ENCODE measurements at regions not wholly inside any gene's neighbourhood (a gene's known extent, or its start where the extent isn't known, plus 50 kb on each side); places are given as distances from the start of the nearest gene placed in this dataset.

DNA sequence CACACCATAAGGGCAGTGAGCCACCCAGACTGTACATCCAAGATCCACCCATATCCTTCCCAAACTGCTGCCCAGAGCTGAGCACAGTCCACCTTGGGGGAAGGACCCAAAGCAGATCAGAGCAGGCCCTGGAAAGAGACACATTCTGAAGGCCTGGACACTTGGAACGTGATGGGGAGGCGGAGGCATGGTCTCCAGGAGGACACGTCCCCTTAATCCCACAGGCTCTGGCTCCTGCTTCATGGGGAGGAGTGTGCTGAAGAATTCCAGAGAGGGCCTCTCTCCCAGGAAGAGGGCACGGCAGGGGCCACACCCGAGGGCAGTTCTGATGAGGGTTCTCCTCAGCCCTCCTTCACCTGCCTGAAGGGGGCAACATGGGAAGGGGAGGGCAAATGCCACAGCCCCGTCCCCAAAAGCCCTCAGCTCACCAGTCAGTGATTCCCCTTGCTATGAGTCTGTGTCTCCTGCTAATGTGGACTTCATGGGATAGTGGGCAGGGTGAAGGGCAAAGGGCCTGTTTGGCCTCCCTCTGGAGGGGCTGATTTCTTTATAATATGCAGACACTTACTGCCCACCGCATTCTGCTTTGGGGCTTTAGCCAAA, 276.8 kb downstream of the ENC1 start:
- Mint-ChIP-seq H3K9me3 (peaks cover 0 to 6% of the 10 kb centered on the region in 2 donors), H3K27ac (no peak overlapping the region), H3K4me3 (no peak overlapping the region), H3K4me1 (peaks cover 6 to 12% of the 10 kb centered on the region in 2 donors), H3K36me3 (peaks cover 0 to 2% of the 10 kb centered on the region in 2 donors), H3K27me3 (peaks cover 12 to 20% of the 10 kb centered on the region in 2 donors)
- DNase-seq (no peak), ATAC-seq (replicated peaks) (no peak)

- no peak for DNase-seq
- no peak for ATAC-seq (replicated peaks)
- Mint-ChIP-seq H3K4me3 (no peak overlapping the region), H3K9me3 (peaks cover 0 to 6% of the 10 kb centered on the region in 2 donors), H3K27ac (no peak overlapping the region), H3K36me3 (peaks cover 0 to 2% of the 10 kb centered on the region in 2 donors), H3K27me3 (peaks cover 8 to 20% of the 10 kb centered on the region in 2 donors), H3K4me1 (peaks cover 6 to 12% of the 10 kb centered on the region in 2 donors)
Observed at GRCh38 chr5:74361406-74362358, 278.8 kb downstream of the ENC1 start.

DNA sequence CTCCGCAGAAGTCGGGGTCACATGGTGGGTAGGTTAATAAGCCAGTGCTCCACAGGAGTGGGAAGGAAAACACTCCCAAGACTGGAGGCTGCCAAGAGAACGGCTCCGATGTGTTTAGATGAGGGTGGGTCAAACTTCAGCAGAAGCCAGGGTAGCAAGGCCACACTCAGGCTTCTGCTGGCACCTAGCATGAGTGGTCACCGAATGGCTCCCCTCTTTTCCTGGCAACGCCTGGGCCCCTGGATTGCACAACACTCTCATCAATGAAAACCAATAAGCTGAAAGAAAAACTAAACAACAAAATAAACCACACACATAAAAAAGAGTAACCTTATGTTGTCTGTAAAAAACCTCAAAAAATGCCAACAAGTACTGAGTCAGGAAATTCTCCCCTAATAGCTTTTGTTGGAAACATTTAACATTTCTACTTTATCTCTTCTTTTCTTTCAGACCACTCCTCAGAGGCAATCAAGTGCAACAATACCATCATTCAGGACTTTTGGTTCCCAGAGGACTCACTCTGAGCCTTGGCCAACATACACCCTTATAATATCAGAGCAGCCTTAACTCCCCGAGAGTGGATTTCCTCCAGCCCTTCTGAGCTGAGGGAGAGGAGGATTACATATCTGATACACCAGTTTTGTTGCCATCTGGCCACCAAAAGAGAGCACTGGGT, 279.9 kb downstream of the ENC1 start:
- ATAC-seq (replicated peaks) (no peak), DNase-seq (no peak)
- peaks cover 4 to 11% of the 10 kb centered on the region in 2 donors for H3K27me3 Mint-ChIP-seq
- peaks cover 0 to 1% of the 10 kb centered on the region in 2 donors for H3K9me3 Mint-ChIP-seq
- H3K4me3 Mint-ChIP-seq, result no peak overlapping the region
- H3K4me1 Mint-ChIP-seq, result peaks cover 6 to 12% of the 10 kb centered on the region in 2 donors
- H3K36me3 Mint-ChIP-seq, result peaks cover 0 to 2% of the 10 kb centered on the region in 2 donors
- H3K27ac Mint-ChIP-seq, result no peak overlapping the region

- no peaks in the 10 kb centered on the region for H3K27me3 Mint-ChIP-seq
- no peak overlapping the region for H3K27ac Mint-ChIP-seq
- peaks cover 3 to 4% of the 10 kb centered on the region in 2 donors for H3K4me1 Mint-ChIP-seq
- H3K36me3 Mint-ChIP-seq, result no peaks in the 10 kb centered on the region
- no peaks in the 10 kb centered on the region for H3K9me3 Mint-ChIP-seq
- DNase-seq (no peak), ATAC-seq (replicated peaks) (no peak)
- H3K4me3 Mint-ChIP-seq, result no peak overlapping the region
Observed at GRCh38 chr5:74357827-74358226, 282.7 kb downstream of the ENC1 start.

DNA sequence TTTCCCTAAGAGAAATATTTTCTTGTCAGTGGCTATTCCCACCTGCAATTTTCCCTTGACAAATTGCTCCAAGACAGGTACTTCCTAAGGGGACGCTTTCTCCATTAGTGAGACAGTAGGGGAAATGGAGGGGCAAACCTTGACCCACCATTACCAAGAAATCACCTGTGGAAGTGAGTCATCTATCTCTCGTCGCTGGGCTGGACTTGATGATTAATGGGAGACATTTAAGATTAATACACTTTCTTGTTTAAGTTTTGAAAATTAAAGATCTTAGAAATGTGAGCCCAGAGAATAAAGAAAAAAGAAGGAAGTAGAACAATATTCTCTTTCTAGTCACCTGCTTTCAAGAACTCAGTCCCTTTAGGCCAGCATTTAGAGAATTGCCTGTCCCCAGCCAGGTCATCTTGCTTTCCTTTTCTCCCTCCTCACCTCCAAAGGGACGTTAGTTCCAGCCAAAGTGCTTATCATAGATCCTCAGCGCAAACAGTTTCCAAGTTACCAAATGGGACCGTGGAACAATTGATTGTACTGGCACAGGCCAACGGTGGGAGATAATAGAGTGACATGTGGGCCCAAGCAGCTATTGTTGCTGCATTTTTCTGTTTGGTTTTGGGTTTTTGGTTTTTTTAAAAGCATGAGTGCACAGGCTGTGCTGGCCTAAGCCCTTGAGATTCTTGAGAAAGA, 284.4 kb downstream of the ENC1 start:
- Mint-ChIP-seq H3K4me1 (no peaks in the 10 kb centered on the region), H3K4me3 (no peak overlapping the region), H3K27me3 (peaks cover under 1% of the 10 kb centered on the region in 2 donors), H3K36me3 (no peaks in the 10 kb centered on the region), H3K9me3 (no peaks in the 10 kb centered on the region), H3K27ac (no peak overlapping the region)
- ATAC-seq (replicated peaks) (no peak), DNase-seq (no peak)

DNA sequence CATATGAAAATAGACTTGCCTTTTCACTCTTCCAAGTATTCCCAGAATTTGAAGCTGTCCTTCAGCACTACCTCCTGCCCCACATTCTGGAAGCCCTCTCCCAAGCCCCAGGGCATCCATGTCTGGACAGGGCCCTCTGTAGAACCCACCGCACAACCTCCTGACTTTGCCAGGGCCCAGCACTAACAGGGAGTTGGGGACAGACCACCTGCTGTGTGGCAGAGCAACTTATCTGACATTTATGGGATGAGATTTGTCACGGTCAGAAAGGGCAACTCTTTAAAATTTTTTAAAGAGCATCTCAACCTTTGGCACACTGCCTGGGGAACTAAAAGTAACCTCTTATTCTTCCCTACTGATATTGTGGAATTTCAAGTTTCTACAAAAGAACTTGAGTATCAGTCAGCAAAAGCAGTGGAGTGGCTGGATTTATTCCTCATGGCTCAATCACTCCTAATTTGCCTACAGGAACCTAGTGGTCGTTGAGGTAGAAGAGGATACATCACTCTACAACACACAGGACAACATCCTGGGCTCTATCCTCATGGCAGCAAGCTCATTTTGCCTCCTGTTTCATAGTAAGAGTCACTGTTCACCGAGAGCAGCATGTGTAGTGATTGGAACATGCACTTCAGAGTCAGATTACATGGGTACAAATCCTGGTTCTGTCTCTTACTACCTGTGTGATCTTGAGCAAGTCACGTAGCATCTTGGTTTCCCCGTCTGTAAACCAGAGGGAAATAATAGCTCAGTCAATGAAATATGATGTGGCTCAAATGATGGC, 285.3 kb downstream of the ENC1 start:
- no peaks in the 10 kb centered on the region for H3K9me3 Mint-ChIP-seq
- H3K27me3 Mint-ChIP-seq, result peaks cover 5 to 10% of the 10 kb centered on the region in 2 donors
- DNase-seq, result no peak
- H3K4me3 Mint-ChIP-seq, result no peak overlapping the region
- H3K27ac Mint-ChIP-seq, result peak overlapping the region; percentile 14
- no peaks in the 10 kb centered on the region for H3K4me1 Mint-ChIP-seq
- ATAC-seq (replicated peaks), result no peak
- no peaks in the 10 kb centered on the region for H3K36me3 Mint-ChIP-seq

GRCh38 chr5:74352256-74352655, 288.3 kb downstream of the ENC1 start:
- H3K4me1 Mint-ChIP-seq, result no peaks in the 10 kb centered on the region
- DNase-seq (no peak), ATAC-seq (replicated peaks) (no peak)
- H3K36me3 Mint-ChIP-seq, result no peaks in the 10 kb centered on the region
- no peak overlapping the region for H3K4me3 Mint-ChIP-seq
- peaks cover 14 to 19% of the 10 kb centered on the region in 2 donors for H3K27me3 Mint-ChIP-seq
- peaks cover 0 to 1% of the 10 kb centered on the region in 2 donors for H3K9me3 Mint-ChIP-seq
- no peak overlapping the region for H3K27ac Mint-ChIP-seq

DNA sequence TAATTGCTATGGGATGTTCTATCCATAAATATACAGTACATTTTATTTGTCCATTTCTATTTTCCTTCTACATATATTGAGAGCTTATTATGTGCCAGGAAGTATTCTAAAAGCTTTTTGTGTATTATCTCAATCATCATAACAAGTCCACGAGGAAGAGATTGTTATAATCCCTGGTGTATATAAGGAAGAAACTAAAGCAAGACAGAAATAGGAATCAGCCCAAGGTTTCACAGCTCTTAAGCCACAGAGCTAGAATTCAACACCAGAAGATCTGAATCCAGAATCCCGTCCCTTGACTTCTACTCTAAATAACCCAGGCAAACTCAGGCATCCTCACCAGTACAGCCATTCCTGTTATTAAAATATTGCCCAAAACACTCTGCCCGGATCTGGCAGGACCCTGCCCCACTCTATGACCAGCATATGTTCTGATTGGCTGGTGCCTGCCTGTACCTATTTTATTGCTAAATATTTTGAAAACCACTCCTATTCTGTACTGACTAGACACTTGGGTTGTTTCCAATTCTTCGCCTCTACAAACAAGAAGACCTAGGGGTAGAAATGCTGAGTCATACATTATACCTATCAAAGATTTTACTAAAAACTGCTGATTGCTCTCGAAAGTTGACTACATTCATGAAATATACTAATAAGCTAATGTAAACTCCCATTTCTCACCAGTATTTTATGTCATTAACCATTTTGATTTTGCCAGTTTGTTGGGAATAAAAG, 297.4 kb downstream of the ENC1 start:
- Mint-ChIP-seq H3K27me3 (peaks cover 4 to 17% of the 10 kb centered on the region in 2 donors), H3K4me3 (no peak overlapping the region), H3K4me1 (no peaks in the 10 kb centered on the region), H3K36me3 (no peaks in the 10 kb centered on the region), H3K27ac (no peak overlapping the region), H3K9me3 (peaks cover 0 to 8% of the 10 kb centered on the region in 2 donors)
- ATAC-seq (replicated peaks) (no peak), DNase-seq (no peak)

DNA sequence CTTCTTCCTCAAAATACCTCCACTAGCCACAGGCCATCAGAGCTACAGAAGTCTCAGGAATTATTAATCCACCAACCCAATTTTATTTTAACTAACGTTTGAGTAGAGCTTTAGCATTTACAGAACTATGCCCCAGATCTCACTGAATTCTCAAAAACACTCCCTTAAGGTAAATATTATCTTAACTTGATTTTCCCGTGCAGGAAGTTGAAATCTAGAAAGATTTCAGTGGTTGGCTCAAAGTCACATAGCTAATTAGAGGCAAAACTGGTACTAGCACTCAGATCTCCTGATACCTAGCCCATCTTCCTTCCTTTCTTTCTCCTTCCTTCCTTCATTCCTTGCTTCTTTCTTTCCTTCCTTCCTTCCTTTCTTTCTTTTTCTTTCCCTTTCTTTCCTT, 298.3 kb downstream of the ENC1 start:
- peaks cover 0 to 17% of the 10 kb centered on the region in 2 donors for H3K27me3 Mint-ChIP-seq
- peaks cover 0 to 8% of the 10 kb centered on the region in 2 donors for H3K9me3 Mint-ChIP-seq
- DNase-seq (no peak), ATAC-seq (replicated peaks) (no peak)
- H3K36me3 Mint-ChIP-seq, result no peaks in the 10 kb centered on the region
- H3K4me1 Mint-ChIP-seq, result no peaks in the 10 kb centered on the region
- no peak overlapping the region for H3K4me3 Mint-ChIP-seq
- no peak overlapping the region for H3K27ac Mint-ChIP-seq

DNA sequence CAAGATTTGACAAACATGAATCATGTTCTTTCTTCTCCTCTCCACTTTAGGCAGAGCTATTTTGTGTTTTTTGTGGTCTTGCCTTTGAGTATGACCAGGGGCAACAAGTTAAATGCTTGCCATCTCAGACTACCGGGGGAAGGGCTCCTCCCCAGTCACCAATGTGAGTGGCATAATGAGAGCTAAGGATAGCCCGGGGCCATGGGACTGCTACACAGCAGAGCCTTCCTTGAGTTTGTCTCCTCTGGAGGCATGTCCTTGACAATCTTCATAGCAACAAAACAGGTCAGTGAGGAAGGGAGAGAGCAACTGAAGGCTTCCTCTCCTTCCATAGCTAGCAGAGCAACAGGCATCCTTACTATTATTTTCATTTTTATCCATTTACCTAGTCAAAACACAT, 299.3 kb downstream of the ENC1 start:
- no peak for ATAC-seq (replicated peaks)
- peaks cover 0 to 17% of the 10 kb centered on the region in 2 donors for H3K27me3 Mint-ChIP-seq
- peaks cover 0 to 3% of the 10 kb centered on the region in 2 donors for H3K9me3 Mint-ChIP-seq
- no peaks in the 10 kb centered on the region for H3K36me3 Mint-ChIP-seq
- H3K27ac Mint-ChIP-seq, result no peak overlapping the region
- no peak for DNase-seq
- no peak overlapping the region for H3K4me3 Mint-ChIP-seq
- H3K4me1 Mint-ChIP-seq, result no peaks in the 10 kb centered on the region

- H3K4me3 Mint-ChIP-seq, result no peak overlapping the region
- no peaks in the 10 kb centered on the region for H3K4me1 Mint-ChIP-seq
- peaks cover 0 to 17% of the 10 kb centered on the region in 2 donors for H3K27me3 Mint-ChIP-seq
- no peaks in the 10 kb centered on the region for H3K36me3 Mint-ChIP-seq
- no peaks in the 10 kb centered on the region for H3K9me3 Mint-ChIP-seq
- DNase-seq (no peak), ATAC-seq (replicated peaks) (no peak)
- H3K27ac Mint-ChIP-seq, result no peak overlapping the region
Observed at GRCh38 chr5:74340476-74340875, 300.1 kb downstream of the ENC1 start.

- no peaks in the 10 kb centered on the region for H3K36me3 Mint-ChIP-seq
- H3K4me3 Mint-ChIP-seq, result no peak overlapping the region
Observed at GRCh38 chr5:74337984-74338310, 302.6 kb downstream of the ENC1 start.

More at GRCh38 chr5:74337984-74338310, 302.6 kb downstream of the ENC1 start:
- Mint-ChIP-seq H3K27ac (no peak overlapping the region), H3K27me3 (peaks cover 11 to 34% of the 10 kb centered on the region in 2 donors), H3K4me1 (no peaks in the 10 kb centered on the region), H3K9me3 (no peaks in the 10 kb centered on the region)
- ATAC-seq (replicated peaks) (no peak), DNase-seq (no peak)
